ENCODE measurements at regions not wholly inside any gene's neighbourhood (a gene's known extent, or its start where the extent isn't known, plus 50 kb on each side); places are given as distances from the start of the nearest gene placed in this dataset.

- H3K9me3 ChIP-seq: no peaks in the 10 kb centered on the region
- H3K27ac ChIP-seq: no peak overlapping the region
- no peak overlapping the region for H3K4me3 ChIP-seq (ENCODE audit: low read depth in 1 of 2, low read length in 1 of 2)
- H3K27me3 ChIP-seq: peaks cover 17% of the 10 kb centered on the region
- H3K4me1 ChIP-seq (ENCODE audit: control insufficient read depth in 1 of 2, insufficient read depth in 1 of 2, low read depth in 1 of 2, low read length in 1 of 2): no peaks in the 10 kb centered on the region
- no peak for TF ChIP-seq CTCF (IDR thresholded peaks at IDR 0.05)
- H3K36me3 ChIP-seq: no peaks in the 10 kb centered on the region
Observed at GRCh38 chr18:2263303-2263890, 307.9 kb downstream of the METTL4 start.

- Histone ChIP-seq H3K4me3 (ENCODE audit: low read depth in 1 of 2, low read length in 1 of 2) (no peak overlapping the region), H3K27me3 (peaks cover 22% of the 10 kb centered on the region), H3K36me3 (no peaks in the 10 kb centered on the region), H3K9me3 (no peaks in the 10 kb centered on the region), H3K4me1 (ENCODE audit: control insufficient read depth in 1 of 2, insufficient read depth in 1 of 2, low read depth in 1 of 2, low read length in 1 of 2) (no peaks in the 10 kb centered on the region), H3K27ac (no peak overlapping the region)
- TF ChIP-seq CTCF (IDR thresholded peaks at IDR 0.05): no peak
Observed at GRCh38 chr18:2274613-2275012, 296.7 kb downstream of the METTL4 start.

- Histone ChIP-seq H3K27me3 (no peaks in the 10 kb centered on the region), H3K27ac (no peak overlapping the region), H3K4me3 (ENCODE audit: low read depth in 1 of 2, low read length in 1 of 2) (no peak overlapping the region), H3K4me1 (ENCODE audit: control insufficient read depth in 1 of 2, insufficient read depth in 1 of 2, low read depth in 1 of 2, low read length in 1 of 2) (no peaks in the 10 kb centered on the region), H3K9me3 (no peaks in the 10 kb centered on the region), H3K36me3 (no peaks in the 10 kb centered on the region)
- no peak for TF ChIP-seq CTCF (IDR thresholded peaks at IDR 0.05)
Observed at GRCh38 chr18:2281086-2281485, 290.2 kb downstream of the METTL4 start.

GRCh38 chr18:2281523-2282199 lies 289.6 kb downstream of the METTL4 start:
- TF ChIP-seq CTCF (IDR thresholded peaks at IDR 0.05): no peak
- Histone ChIP-seq H3K27me3 (no peaks in the 10 kb centered on the region), H3K4me1 (ENCODE audit: control insufficient read depth in 1 of 2, insufficient read depth in 1 of 2, low read depth in 1 of 2, low read length in 1 of 2) (no peaks in the 10 kb centered on the region), H3K9me3 (no peaks in the 10 kb centered on the region), H3K36me3 (no peaks in the 10 kb centered on the region), H3K4me3 (ENCODE audit: low read depth in 1 of 2, low read length in 1 of 2) (no peak overlapping the region), H3K27ac (no peak overlapping the region)

GRCh38 chr18:2293109-2293839 lies 278.0 kb downstream of the METTL4 start:
- H3K9me3 ChIP-seq: no peaks in the 10 kb centered on the region
- H3K4me1 ChIP-seq (ENCODE audit: control insufficient read depth in 1 of 2, insufficient read depth in 1 of 2, low read depth in 1 of 2, low read length in 1 of 2): no peaks in the 10 kb centered on the region
- H3K27ac ChIP-seq: no peak overlapping the region
- no peak overlapping the region for H3K4me3 ChIP-seq (ENCODE audit: low read depth in 1 of 2, low read length in 1 of 2)
- TF ChIP-seq CTCF (IDR thresholded peaks at IDR 0.05): no peak
- no peaks in the 10 kb centered on the region for H3K36me3 ChIP-seq
- no peaks in the 10 kb centered on the region for H3K27me3 ChIP-seq
